HEK293 (cell line): ENCODE measurements at regions not wholly inside any gene's neighbourhood (a gene's known extent, or its start where the extent isn't known, plus 50 kb on each side); places are given as distances from the start of the nearest gene placed in this dataset.

Source experiments
- CTCF ChIA-PET: fragments of 350-600 bp; formaldehyde crosslinking; extraction: SDS; loops from one replicate; lab custom pipeline; 2021; ENCODE audit warnings: antibody characterized with exemption; lab: Yijun Ruan, JAX
- POLR2A ChIA-PET: fragments of 300-600 bp; formaldehyde crosslinking; extraction: SDS; loops from one replicate; lab custom pipeline; 2020; ENCODE audit warnings: antibody characterized with exemption, inconsistent platforms; lab: Yijun Ruan, JAX
- H3K27ac ChIP-seq: fragments of 200-500 bp; sonication (Bioruptor generic); 2 replicates; pipeline ENCODE4 v1.5.1; 2014; ENCODE audit warnings: low read depth, low read length, control low read depth, inconsistent platforms; ENCODE audit errors: extremely low read depth
- H3K36me3 ChIP-seq, 2 experiments: fragments of 200-500 bp in 1 of 2; sonication (Bioruptor generic) in 1 of 2; 1 replicate in 1 of 2; 2 replicates in 1 of 2; pipeline ENCODE4 v1.5.1; 2014 to 2017; ENCODE audit warnings: inconsistent platforms in 2 of 2, low read length in 2 of 2; ENCODE audit not compliant: control insufficient read depth in 2 of 2, insufficient read depth in 1 of 2
- H3K4me1 ChIP-seq: fragments of 200-500 bp; sonication (Bioruptor generic); 2 replicates; pipeline ENCODE4 v1.5.1; 2014; ENCODE audit warnings: mild to moderate bottlenecking, low read length, inconsistent platforms; ENCODE audit not compliant: control insufficient read depth, insufficient read depth
- H3K4me3 ChIP-seq: 2 replicates; pipeline ENCODE4 v1.5.1; 2011; ENCODE audit warnings: low read depth, mild to moderate bottlenecking, control low read depth, low read length, moderate library complexity
- H3K9me3 ChIP-seq: fragments of 200-500 bp; sonication (Bioruptor generic); 2 replicates; pipeline ENCODE4 v1.5.1; 2014; ENCODE audit warnings: low read depth, low read length, inconsistent platforms; ENCODE audit not compliant: control insufficient read depth, insufficient read depth
- EGR2 ChIP-seq: fragments of 450-650 bp; formaldehyde crosslinking; IDR thresholded peaks from 2 replicates; pipeline ENCODE4 v1.5.1; 2016; ENCODE audit warnings: low read depth, missing biosample characterization, missing genetic modification characterization
- GLIS2 ChIP-seq: fragments of 450-650 bp; formaldehyde crosslinking; IDR thresholded peaks from 2 replicates; pipeline ENCODE4 v1.5.1; 2016; ENCODE audit warnings: missing biosample characterization, missing genetic modification characterization
- KLF1 ChIP-seq: fragments of 450-650 bp; formaldehyde crosslinking; IDR thresholded peaks from 2 replicates; pipeline ENCODE4 v1.5.1; 2016; ENCODE audit warnings: missing biosample characterization, missing genetic modification characterization
- KLF8 ChIP-seq: fragments of 450-650 bp; formaldehyde crosslinking; IDR thresholded peaks from 2 replicates; pipeline ENCODE4 v1.5.1; 2016; ENCODE audit warnings: missing biosample characterization, missing genetic modification characterization
- OSR2 ChIP-seq: fragments of 450-650 bp; formaldehyde crosslinking; IDR thresholded peaks from 2 replicates; pipeline ENCODE4 v1.5.1; 2016; ENCODE audit warnings: missing biosample characterization, missing genetic modification characterization
- SALL2 ChIP-seq: fragments of 450-650 bp; formaldehyde crosslinking; IDR thresholded peaks from 2 replicates; pipeline ENCODE4 v1.5.0; 2017; ENCODE audit warnings: missing biosample characterization, mild to moderate bottlenecking, missing genetic modification characterization, borderline replicate concordance
- SETDB1 ChIP-seq: IDR thresholded peaks from one replicate; pipeline ENCODE4 v1.6.1; 2017; ENCODE audit warnings: mild to moderate bottlenecking, low read length, moderate library complexity, mixed read lengths; ENCODE audit not compliant: insufficient read length
- TRIM28 ChIP-seq: IDR thresholded peaks from 2 replicates; pipeline ENCODE4 v1.6.1; 2011; ENCODE audit warnings: low read length, control low read depth, borderline replicate concordance
- ZNF16 ChIP-seq: fragments of 450-650 bp; formaldehyde crosslinking; IDR thresholded peaks from 2 replicates; pipeline ENCODE4 v1.5.1; 2016; ENCODE audit warnings: low read depth, missing biosample characterization, missing genetic modification characterization
- ZNF292 ChIP-seq: fragments of 450-650 bp; formaldehyde crosslinking; IDR thresholded peaks from 2 replicates; pipeline ENCODE4 v1.5.1; 2016; ENCODE audit warnings: low read depth, missing biosample characterization, missing genetic modification characterization, borderline replicate concordance
- ZNF341 ChIP-seq: fragments of 450-650 bp; formaldehyde crosslinking; IDR thresholded peaks from 2 replicates; pipeline ENCODE4; 2016; ENCODE audit warnings: low read depth, missing biosample characterization, missing genetic modification characterization
- ZNF514 ChIP-seq: fragments of 450-650 bp; formaldehyde crosslinking; IDR thresholded peaks from 2 replicates; pipeline ENCODE4 v1.5.1; 2016; ENCODE audit warnings: missing biosample characterization, missing genetic modification characterization
- ZNF549 ChIP-seq: fragments of 450-650 bp; IDR thresholded peaks from 2 replicates; pipeline ENCODE4 v1.5.1; 2018; ENCODE audit warnings: missing biosample characterization, missing genetic modification characterization, mild to moderate bottlenecking, inconsistent platforms, moderate library complexity
- ZNF600 ChIP-seq: fragments of 450-650 bp; formaldehyde crosslinking; IDR thresholded peaks from 2 replicates; pipeline ENCODE4 v1.5.1; 2016; ENCODE audit warnings: missing biosample characterization, missing genetic modification characterization
- ZNF621 ChIP-seq: fragments of 450-650 bp; formaldehyde crosslinking; IDR thresholded peaks from 2 replicates; pipeline ENCODE4 v1.5.1; 2017; ENCODE audit warnings: missing biosample characterization, missing genetic modification characterization
- ZNF623 ChIP-seq: fragments of 450-650 bp; formaldehyde crosslinking; IDR thresholded peaks from 2 replicates; pipeline ENCODE4 v1.5.1; 2016; ENCODE audit warnings: missing biosample characterization, missing genetic modification characterization
- ZNF677 ChIP-seq: fragments of 450-650 bp; IDR thresholded peaks from 2 replicates; pipeline ENCODE4 v1.5.0; 2018; ENCODE audit warnings: missing biosample characterization, mild to moderate bottlenecking, missing genetic modification characterization, moderate library complexity
- ZNF76 ChIP-seq: fragments of 450-650 bp; formaldehyde crosslinking; IDR thresholded peaks from 2 replicates; pipeline ENCODE4; 2016; ENCODE audit warnings: low read depth, missing biosample characterization, missing genetic modification characterization, borderline replicate concordance
- TF ChIP-seq, protein P1 (sequence below): fragments of 450-650 bp; formaldehyde crosslinking; IDR thresholded peaks from 2 replicates; pipeline ENCODE4 v1.5.1; 2016; ENCODE audit warnings: missing biosample characterization, missing genetic modification characterization
- TF ChIP-seq, protein P2 (sequence below): fragments of 450-650 bp; formaldehyde crosslinking; IDR thresholded peaks from 2 replicates; pipeline ENCODE4 v1.5.1; 2016; ENCODE audit warnings: missing biosample characterization, missing genetic modification characterization, low read depth

DNA sequence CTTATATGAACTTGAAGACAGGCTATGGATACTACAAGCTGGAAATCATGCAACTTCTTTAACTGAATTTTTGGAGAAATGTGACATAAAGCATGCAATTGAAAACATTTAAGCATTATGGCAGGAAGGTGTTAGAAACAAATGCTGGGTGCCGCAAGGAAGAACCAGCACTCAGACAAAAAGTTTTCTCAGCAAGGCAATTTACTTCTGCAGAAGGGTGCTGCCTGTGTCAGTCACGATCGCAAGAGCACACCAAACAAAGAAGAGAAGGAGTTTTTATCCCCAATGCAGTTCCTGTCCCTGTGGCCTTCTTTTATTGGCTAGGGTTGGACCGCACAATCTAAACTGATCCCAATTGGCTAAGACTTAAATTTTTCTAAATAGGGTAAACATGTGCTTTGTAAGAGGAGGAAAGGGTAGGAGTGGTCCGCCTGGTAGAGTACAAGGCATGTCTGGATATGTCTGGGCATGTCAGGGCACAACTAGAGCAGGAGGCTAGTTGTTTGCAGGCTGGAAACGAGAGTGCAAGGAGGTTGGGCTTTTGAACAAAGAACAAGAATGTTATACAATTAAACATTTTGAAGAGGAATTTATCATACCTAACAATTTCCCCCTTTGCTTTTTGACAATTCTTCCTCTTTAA lies 109.6 kb upstream of the FAM3C start:
- no peaks in the 10 kb centered on the region for H3K36me3 ChIP-seq
- ChIA-PET POLR2A (no interaction called here), CTCF (interaction anchor here (0.6 kb wide), 1 partner anchor 40 kb away, joined by 4 read pairs; no protein-coding TSS in a partner anchor)
- TF ChIP-seq ZNF514 = no peak
- no peak for TF ChIP-seq KLF1
- peak; percentile 96 for TF ChIP-seq SETDB1
- TF ChIP-seq GLIS2 (tag by site-specific recombination) = no peak
- TF ChIP-seq TRIM28 = peak; percentile 30; the same call in 1 of the 2 replicates
- no peak overlapping the region for H3K4me3 ChIP-seq
- no peaks in the 10 kb centered on the region for H3K4me1 ChIP-seq
- H3K9me3 ChIP-seq = no peaks in the 10 kb centered on the region
- no peak overlapping the region for H3K27ac ChIP-seq

DNA sequence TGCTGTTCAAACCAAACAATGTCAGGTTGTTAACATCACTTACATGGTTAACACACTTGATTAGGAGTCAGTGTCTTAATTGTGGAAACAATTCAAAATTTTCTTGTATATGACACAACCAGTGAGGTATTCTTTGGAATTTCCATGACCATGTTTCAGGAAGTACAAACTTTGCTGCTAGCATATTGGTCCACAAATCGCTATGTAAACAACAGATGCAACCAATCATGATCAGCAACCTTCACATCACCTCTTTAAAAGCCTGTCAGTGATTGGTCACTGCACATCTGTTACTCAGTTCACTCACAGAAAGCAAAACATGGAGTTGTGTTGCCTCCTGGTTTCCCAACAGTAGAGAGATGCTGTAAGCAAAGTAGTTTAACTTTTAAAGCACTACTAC lies 108.9 kb upstream of the FAM3C start:
- no peak overlapping the region for H3K27ac ChIP-seq
- POLR2A ChIA-PET = no interaction called here
- no peak overlapping the region for H3K4me3 ChIP-seq
- H3K4me1 ChIP-seq = no peaks in the 10 kb centered on the region
- no peaks in the 10 kb centered on the region for H3K9me3 ChIP-seq
- no peaks in the 10 kb centered on the region for H3K36me3 ChIP-seq
- TF ChIP-seq EGR2 (tag by site-specific recombination) (no peak), ZNF76 (no peak), KLF8 (tag by site-specific recombination) (no peak), ZNF623 (tag by site-specific recombination) (no peak), OSR2 (no peak), ZNF621 (no peak), ZNF292 (tag by site-specific recombination) (no peak), ZNF549 (no peak), ZNF677 (tag by site-specific recombination) (no peak), ZNF16 (tag by site-specific recombination) (no peak), SALL2 (tag by site-specific recombination) (no peak)
- TF ChIP-seq, protein P1, sequence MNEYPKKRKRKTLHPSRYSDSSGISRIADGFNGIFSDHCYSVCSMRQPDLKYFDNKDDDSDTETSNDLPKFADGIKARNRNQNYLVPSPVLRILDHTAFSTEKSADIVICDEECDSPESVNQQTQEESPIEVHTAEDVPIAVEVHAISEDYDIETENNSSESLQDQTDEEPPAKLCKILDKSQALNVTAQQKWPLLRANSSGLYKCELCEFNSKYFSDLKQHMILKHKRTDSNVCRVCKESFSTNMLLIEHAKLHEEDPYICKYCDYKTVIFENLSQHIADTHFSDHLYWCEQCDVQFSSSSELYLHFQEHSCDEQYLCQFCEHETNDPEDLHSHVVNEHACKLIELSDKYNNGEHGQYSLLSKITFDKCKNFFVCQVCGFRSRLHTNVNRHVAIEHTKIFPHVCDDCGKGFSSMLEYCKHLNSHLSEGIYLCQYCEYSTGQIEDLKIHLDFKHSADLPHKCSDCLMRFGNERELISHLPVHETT (tag by site-specific recombination) = no peak
- TF ChIP-seq, protein P2, sequence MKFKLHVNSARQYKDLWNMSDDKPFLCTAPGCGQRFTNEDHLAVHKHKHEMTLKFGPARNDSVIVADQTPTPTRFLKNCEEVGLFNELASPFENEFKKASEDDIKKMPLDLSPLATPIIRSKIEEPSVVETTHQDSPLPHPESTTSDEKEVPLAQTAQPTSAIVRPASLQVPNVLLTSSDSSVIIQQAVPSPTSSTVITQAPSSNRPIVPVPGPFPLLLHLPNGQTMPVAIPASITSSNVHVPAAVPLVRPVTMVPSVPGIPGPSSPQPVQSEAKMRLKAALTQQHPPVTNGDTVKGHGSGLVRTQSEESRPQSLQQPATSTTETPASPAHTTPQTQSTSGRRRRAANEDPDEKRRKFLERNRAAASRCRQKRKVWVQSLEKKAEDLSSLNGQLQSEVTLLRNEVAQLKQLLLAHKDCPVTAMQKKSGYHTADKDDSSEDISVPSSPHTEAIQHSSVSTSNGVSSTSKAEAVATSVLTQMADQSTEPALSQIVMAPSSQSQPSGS (tag by site-specific recombination) = no peak
- CTCF ChIA-PET = no interaction called here

DNA sequence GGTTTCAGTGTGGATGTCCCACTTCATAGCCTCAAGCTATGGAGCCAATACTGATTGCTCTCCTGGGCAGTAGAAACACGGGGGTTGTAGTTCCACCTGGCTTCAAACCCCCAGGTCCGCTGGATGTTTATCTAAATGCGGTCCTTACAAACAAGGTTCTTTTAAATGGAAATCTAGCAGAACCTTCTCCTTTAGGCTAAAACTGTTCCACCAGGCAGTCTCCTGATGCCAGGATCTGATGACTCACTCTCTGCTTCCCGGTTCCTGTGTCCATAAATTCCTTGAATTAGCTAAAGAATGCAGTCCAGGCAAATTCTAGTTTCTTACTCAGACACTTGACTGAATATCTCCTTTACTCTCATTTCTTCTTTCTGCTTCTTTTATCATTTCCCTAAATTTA lies 108.4 kb upstream of the FAM3C start:
- H3K9me3 ChIP-seq = no peaks in the 10 kb centered on the region
- no peak overlapping the region for H3K4me3 ChIP-seq
- no peaks in the 10 kb centered on the region for H3K4me1 ChIP-seq
- POLR2A ChIA-PET = no interaction called here
- TF ChIP-seq ZNF341 (tag by site-specific recombination) = no peak
- no peak for TF ChIP-seq ZNF600 (tag by site-specific recombination)
- CTCF ChIA-PET = interaction anchor here (0.6 kb wide), 1 partner anchor 10 kb away, joined by 3 read pairs; no protein-coding TSS in a partner anchor
- H3K27ac ChIP-seq = no peak overlapping the region
- H3K36me3 ChIP-seq = no peaks in the 10 kb centered on the region
